Bronchial epithelial cell (primary cell): ENCODE measurements at regions not wholly inside any gene's neighbourhood (a gene's known extent, or its start where the extent isn't known, plus 50 kb on each side); places are given as distances from the start of the nearest gene placed in this dataset.

Source experiments
- DNase-seq: peaks from one replicate; pipeline ENCODE4 v3.0.0-alpha.2; 2010; ENCODE audit warnings: low read depth
- FAIRE-seq: peaks from 2 replicates; lab custom pipeline; 2011; peaks lifted over from hg19 to GRCh38; lab: Jason Lieb, UNC
- H3K27me3 ChIP-seq: 2 replicates; pipeline ENCODE4 v1.5.1; 2011; ENCODE audit warnings: low read length; ENCODE audit not compliant: control insufficient read depth, insufficient read depth
- H3K36me3 ChIP-seq: 2 replicates; pipeline ENCODE4 v1.5.1; 2011; ENCODE audit warnings: low read length; ENCODE audit not compliant: control insufficient read depth, insufficient read depth
- H3K4me3 ChIP-seq: 2 replicates; pipeline ENCODE4 v1.5.1; 2011; ENCODE audit warnings: mild to moderate bottlenecking, low read depth, low read length, control low read depth
- TF ChIP-seq, protein P1 (sequence below): IDR thresholded peaks from 2 replicates; pipeline ENCODE4 v1.5.1; 2011; ENCODE audit warnings: mild to moderate bottlenecking, moderate library complexity, low read length, control low read depth, inconsistent platforms; ENCODE audit not compliant: insufficient read depth, severe bottlenecking

DNA sequence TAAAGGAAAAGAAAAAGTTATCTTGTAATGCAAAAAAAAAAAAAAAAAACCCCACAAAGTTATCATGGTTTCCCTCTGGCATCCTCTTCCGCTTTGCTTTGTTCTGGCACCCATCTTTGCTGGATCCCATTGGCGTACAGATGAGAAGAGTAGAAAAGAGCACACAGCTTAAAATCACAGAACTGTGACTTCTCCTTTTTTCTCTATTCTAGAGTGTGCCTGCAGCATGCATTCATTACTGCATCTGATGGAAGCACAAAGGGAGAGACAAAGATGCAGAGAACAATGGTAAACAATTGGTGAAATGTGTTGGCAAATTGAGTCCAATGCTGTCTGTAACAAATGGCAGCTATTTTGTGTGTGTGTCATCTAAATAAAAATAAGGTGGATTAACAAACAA lies 440.8 kb upstream of the PIK3R1 start:
- TF ChIP-seq, protein P1, sequence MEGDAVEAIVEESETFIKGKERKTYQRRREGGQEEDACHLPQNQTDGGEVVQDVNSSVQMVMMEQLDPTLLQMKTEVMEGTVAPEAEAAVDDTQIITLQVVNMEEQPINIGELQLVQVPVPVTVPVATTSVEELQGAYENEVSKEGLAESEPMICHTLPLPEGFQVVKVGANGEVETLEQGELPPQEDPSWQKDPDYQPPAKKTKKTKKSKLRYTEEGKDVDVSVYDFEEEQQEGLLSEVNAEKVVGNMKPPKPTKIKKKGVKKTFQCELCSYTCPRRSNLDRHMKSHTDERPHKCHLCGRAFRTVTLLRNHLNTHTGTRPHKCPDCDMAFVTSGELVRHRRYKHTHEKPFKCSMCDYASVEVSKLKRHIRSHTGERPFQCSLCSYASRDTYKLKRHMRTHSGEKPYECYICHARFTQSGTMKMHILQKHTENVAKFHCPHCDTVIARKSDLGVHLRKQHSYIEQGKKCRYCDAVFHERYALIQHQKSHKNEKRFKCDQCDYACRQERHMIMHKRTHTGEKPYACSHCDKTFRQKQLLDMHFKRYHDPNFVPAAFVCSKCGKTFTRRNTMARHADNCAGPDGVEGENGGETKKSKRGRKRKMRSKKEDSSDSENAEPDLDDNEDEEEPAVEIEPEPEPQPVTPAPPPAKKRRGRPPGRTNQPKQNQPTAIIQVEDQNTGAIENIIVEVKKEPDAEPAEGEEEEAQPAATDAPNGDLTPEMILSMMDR: no peak
- FAIRE-seq: no peak
- Histone ChIP-seq H3K27me3 (no peaks in the 10 kb centered on the region), H3K36me3 (no peaks in the 10 kb centered on the region), H3K4me3 (no peak overlapping the region)
- DNase-seq: no peak

DNA sequence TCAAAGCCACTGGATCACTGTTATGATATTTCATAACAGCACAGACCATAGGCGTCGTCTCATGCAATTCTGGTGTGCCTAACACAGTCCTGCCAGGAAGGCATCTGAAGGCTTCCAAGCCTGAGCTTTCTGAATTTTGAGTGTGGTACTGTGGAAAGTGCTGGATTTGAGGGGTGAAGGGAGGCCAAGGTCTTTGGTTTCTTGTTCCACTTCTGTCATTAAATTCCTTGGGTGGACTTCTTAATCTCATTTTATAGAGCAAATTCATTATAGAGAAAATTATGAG lies 441.3 kb upstream of the PIK3R1 start:
- DNase-seq (no peak), FAIRE-seq (no peak)
- Histone ChIP-seq H3K4me3 (no peak overlapping the region), H3K27me3 (no peaks in the 10 kb centered on the region), H3K36me3 (no peaks in the 10 kb centered on the region)
- TF ChIP-seq, protein P1: no peak

DNA sequence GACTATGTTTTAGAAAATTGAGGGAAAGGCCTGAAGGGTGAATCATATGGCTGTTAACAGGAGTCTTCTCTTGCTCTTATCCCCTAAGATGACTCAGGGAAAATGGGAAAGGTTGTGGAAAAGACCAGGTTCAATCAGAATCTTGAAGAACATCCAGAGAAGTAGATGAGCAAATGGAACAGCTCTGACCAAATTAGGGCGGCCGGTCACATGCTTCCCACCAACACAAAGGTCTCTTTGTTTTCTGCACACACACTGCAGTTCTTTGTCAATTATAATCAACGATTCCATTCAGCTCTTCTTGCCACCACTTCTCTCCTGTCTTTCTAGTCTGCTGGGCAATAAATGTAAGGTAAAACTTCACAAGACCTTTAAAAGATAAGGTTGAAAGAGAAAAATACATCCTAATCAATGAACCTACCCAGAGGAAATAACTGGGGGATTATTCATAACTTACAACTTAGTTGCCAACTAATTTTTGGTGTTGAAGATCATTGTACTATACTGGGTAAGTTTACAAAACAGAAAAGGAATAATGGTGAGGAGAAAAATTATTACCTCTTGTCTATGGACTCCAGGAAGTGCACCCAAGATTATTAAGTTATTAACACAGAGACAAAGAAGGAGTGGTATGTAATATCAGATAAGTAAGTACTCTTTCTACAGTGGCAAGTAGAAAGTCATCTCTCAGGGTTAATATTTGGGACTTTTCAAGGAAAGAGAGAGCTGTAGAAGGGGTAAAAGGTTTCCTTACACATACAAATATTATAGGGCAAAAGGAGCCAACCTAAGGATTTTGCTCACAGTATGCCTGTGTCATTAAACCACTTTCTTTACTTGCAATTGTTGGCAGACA lies 441.9 kb upstream of the PIK3R1 start:
- no peak for FAIRE-seq
- H3K4me3 ChIP-seq: no peak overlapping the region
- H3K27me3 ChIP-seq: no peaks in the 10 kb centered on the region
- TF ChIP-seq, protein P1: no peak
- H3K36me3 ChIP-seq: no peaks in the 10 kb centered on the region
- DNase-seq: peak; percentile 37

DNA sequence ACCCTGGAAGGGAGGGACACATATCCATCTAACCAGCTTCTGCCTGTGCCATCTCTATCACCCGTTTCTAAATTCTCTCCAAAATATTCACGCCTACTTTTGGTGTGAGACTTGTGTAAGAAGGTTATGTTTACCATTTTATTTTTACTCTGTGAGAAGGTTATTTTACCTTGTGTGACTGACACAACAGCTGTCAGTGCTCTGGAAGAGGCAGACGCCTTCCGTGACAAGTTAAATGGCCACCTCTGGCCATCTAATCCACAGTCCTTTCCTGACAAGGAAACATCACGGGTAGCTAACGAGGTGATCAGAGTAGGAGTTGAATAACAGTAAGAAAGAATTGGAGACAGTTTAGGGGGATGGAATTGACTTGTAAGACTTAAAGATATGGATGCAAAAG lies 443.8 kb upstream of the PIK3R1 start:
- H3K4me3 ChIP-seq: no peak overlapping the region
- FAIRE-seq (no peak), DNase-seq (no peak)
- H3K36me3 ChIP-seq: no peaks in the 10 kb centered on the region
- TF ChIP-seq, protein P1: no peak
- no peaks in the 10 kb centered on the region for H3K27me3 ChIP-seq

DNA sequence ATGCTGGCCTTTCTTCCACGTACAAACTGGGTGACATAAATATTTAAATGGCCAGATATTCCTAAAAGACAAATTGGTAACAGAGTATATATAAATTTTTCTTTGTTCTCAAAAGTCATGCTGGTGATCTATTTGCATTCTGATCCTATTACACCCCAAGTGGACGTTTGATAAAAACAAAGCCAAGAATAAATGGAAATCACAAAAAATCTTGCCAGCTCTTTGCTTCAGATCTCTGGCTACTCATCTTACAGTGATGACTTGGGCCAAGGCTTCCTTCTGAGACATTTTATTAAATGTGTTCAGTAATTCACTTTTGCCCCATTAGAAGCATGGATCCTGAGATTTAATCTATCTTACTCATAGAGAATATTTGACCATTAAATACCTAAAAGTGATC lies 444.3 kb upstream of the PIK3R1 start:
- TF ChIP-seq, protein P1: no peak
- H3K4me3 ChIP-seq: no peak overlapping the region
- DNase-seq: no peak
- no peak for FAIRE-seq
- no peaks in the 10 kb centered on the region for H3K27me3 ChIP-seq
- H3K36me3 ChIP-seq: no peaks in the 10 kb centered on the region
